Gastroesophageal sphincter (tissue), 4 donors: ENCODE measurements at regions not wholly inside any gene's neighbourhood (a gene's known extent, or its start where the extent isn't known, plus 50 kb on each side); places are given as distances from the start of the nearest gene placed in this dataset.

Experiments used
- ATAC-seq: fragments of 150-250 bp; one replicate; pipeline ENCODE4 v1.9.1; 2016; ENCODE audit warnings: mild to moderate bottlenecking, moderate library complexity
- H3K27ac ChIP-seq, 4 donors: fragments of 200-600 bp; sonication (generic) in 3 of 4; 1 replicate in 3 of 4; 2 replicates in 1 of 4; pipeline ENCODE4 v1.5.1; 2016 to 2019
- H3K27me3 ChIP-seq: fragments of 200-600 bp; sonication (generic); one replicate; pipeline ENCODE4 v1.5.1; 2019
- H3K36me3 ChIP-seq, 2 donors: fragments of 200-600 bp; sonication (generic); one replicate each; pipeline ENCODE4 v1.5.1; 2019; ENCODE audit warnings: control low read depth in 1 of 2
- H3K4me1 ChIP-seq, 3 donors: fragments of 200-600 bp; sonication (generic); 1 replicate in 2 of 3; 2 replicates in 1 of 3; pipeline ENCODE4 v1.5.1; 2016 to 2019; ENCODE audit warnings: control low read depth in 2 of 3
- H3K4me3 ChIP-seq, 2 donors: fragments of 200-600 bp; sonication (generic); one replicate each; pipeline ENCODE4 v1.5.1; 2019; ENCODE audit warnings: mild to moderate bottlenecking in 1 of 2, moderate library complexity in 1 of 2
- H3K9me3 ChIP-seq, 3 donors: fragments of 200-600 bp; sonication (generic); one replicate each; pipeline ENCODE4 v1.5.1; 2017 to 2019; ENCODE audit warnings: control low read depth in 2 of 3
- CTCF ChIP-seq, 4 experiments: fragments of 200-600 bp in 2 of 4; fragments of 450-650 bp in 2 of 4; sonication (generic) in 1 of 4; IDR thresholded peaks; one replicate each; pipeline ENCODE4 v1.5.1; 2017 to 2019; ENCODE audit warnings: antibody characterized with exemption in 4 of 4, mild to moderate bottlenecking in 2 of 4, moderate library complexity in 2 of 4
- EP300 ChIP-seq: sonication (generic); formaldehyde crosslinking; IDR thresholded peaks from one replicate; pipeline ENCODE4 v1.6.1; 2017; ENCODE audit warnings: antibody characterized with exemption, mild to moderate bottlenecking
- POLR2A ChIP-seq, 2 donors: fragments of 450-650 bp; IDR thresholded peaks; one replicate each; pipeline ENCODE4 v1.6.1; 2017; ENCODE audit warnings: antibody characterized with exemption in 2 of 2, mild to moderate bottlenecking in 2 of 2, moderate library complexity in 1 of 2
- POLR2AphosphoS5 ChIP-seq: sonication (generic); formaldehyde crosslinking; IDR thresholded peaks from one replicate; pipeline ENCODE4 v1.6.1; 2017; ENCODE audit warnings: antibody characterized with exemption
- WGBS, 2 donors: methylation state at CpG; one replicate each; pipeline ENCODE4 v1.1.5; 2018; ENCODE audit warnings: low coverage in 1 of 2; 5-methylcytosine and 5-hydroxymethylcytosine counted together

GRCh38 chr5:56737951-56738606 lies 77.3 kb upstream of the MAP3K1 start:
- H3K27me3 ChIP-seq: no peaks in the 10 kb centered on the region
- TF ChIP-seq POLR2A (IDR thresholded peaks at IDR 0.05) (no peak), EP300 (no peak), POLR2AphosphoS5 (no peak), CTCF (IDR thresholded peaks at IDR 0.05) (no peak)
- H3K36me3 ChIP-seq: no peaks in the 10 kb centered on the region
- H3K4me1 ChIP-seq: peaks cover 0 to 18% (median 3%) of the 10 kb centered on the region in 3 donors
- H3K27ac ChIP-seq: no peak overlapping the region
- ATAC-seq: no peak
- H3K9me3 ChIP-seq: no peaks in the 10 kb centered on the region
- WGBS, 2 donors: 81 to 94% methylated on average over 6 of the region's 6 CpGs
- no peak overlapping the region for H3K4me3 ChIP-seq

GRCh38 chr5:56737002-56737621 lies 78.2 kb upstream of the MAP3K1 start:
- Histone ChIP-seq H3K4me3 (no peak overlapping the region), H3K4me1 (peaks cover 0 to 18% (median 3%) of the 10 kb centered on the region in 3 donors), H3K9me3 (no peaks in the 10 kb centered on the region), H3K36me3 (no peaks in the 10 kb centered on the region), H3K27ac (peak overlapping the region in 1 of 4 donors; percentile 25), H3K27me3 (no peaks in the 10 kb centered on the region)
- 93 to 96% methylated on average over 4 to 5 of the region's 5 CpGs for WGBS, 2 donors
- no peak for ATAC-seq
- TF ChIP-seq EP300: no peak
- no peak for TF ChIP-seq POLR2AphosphoS5
- TF ChIP-seq CTCF (IDR thresholded peaks at IDR 0.05): no peak
- TF ChIP-seq POLR2A (IDR thresholded peaks at IDR 0.05): no peak

GRCh38 chr5:56735849-56736641 lies 79.3 kb upstream of the MAP3K1 start:
- H3K36me3 ChIP-seq: no peaks in the 10 kb centered on the region
- H3K4me1 ChIP-seq: peaks cover 0 to 18% (median 3%) of the 10 kb centered on the region in 3 donors
- peak overlapping the region in 1 of 4 donors; percentile 25 for H3K27ac ChIP-seq
- H3K9me3 ChIP-seq: no peaks in the 10 kb centered on the region
- no peaks in the 10 kb centered on the region for H3K27me3 ChIP-seq
- ATAC-seq: no peak
- TF ChIP-seq EP300: no peak
- TF ChIP-seq CTCF (IDR thresholded peaks at IDR 0.05): no peak
- no peak for TF ChIP-seq POLR2A (IDR thresholded peaks at IDR 0.05)
- no peak for TF ChIP-seq POLR2AphosphoS5
- no peak overlapping the region for H3K4me3 ChIP-seq
- WGBS, 2 donors: 63 to 65% methylated on average over 9 of the region's 9 CpGs

- H3K4me1 ChIP-seq: peaks cover 0 to 18% (median 3%) of the 10 kb centered on the region in 3 donors
- TF ChIP-seq POLR2A (IDR thresholded peaks at IDR 0.05): no peak
- no peak for TF ChIP-seq CTCF (IDR thresholded peaks at IDR 0.05)
- no peak for TF ChIP-seq POLR2AphosphoS5
- TF ChIP-seq EP300: no peak
- no peaks in the 10 kb centered on the region for H3K27me3 ChIP-seq
- no peaks in the 10 kb centered on the region for H3K36me3 ChIP-seq
- ATAC-seq: no peak
- no peak overlapping the region for H3K4me3 ChIP-seq
- H3K9me3 ChIP-seq: no peaks in the 10 kb centered on the region
- WGBS, 2 donors: 41 to 55% methylated on average over 2 of the region's 2 CpGs
- H3K27ac ChIP-seq: no peak overlapping the region
Measured at GRCh38 chr5:56734091-56734694, 81.2 kb upstream of the MAP3K1 start.
